ENCODE measurements at regions not wholly inside any gene's neighbourhood (a gene's known extent, or its start where the extent isn't known, plus 50 kb on each side); places are given as distances from the start of the nearest gene placed in this dataset.

GRCh38 chr3:35849496-35849895 is 210.2 kb downstream of the ARPP21 start:
- Mint-ChIP-seq H3K4me1 (no peaks in the 10 kb centered on the region), H3K27ac (no peak overlapping the region), H3K4me3 (no peak overlapping the region), H3K27me3 (peaks cover 0 to 1% of the 10 kb centered on the region in 2 donors), H3K9me3 (peaks cover 0 to 8% (median 0%) of the 10 kb centered on the region in 5 donors), H3K36me3 (no peaks in the 10 kb centered on the region)
- CTCF ChIA-PET = no interaction called here
- POLR2A ChIA-PET = no interaction called here
- H3K27me3 ChIP-seq (ENCODE audit: insufficient read depth, low read length, poor library complexity, severe bottlenecking) = no peaks in the 10 kb centered on the region
- DNase-seq = no peak
- H3K4me1 ChIP-seq (ENCODE audit: insufficient read depth, low read length) = no peaks in the 10 kb centered on the region
- H3K4me3 ChIP-seq (ENCODE audit: low read length) = no peak overlapping the region
- no peak overlapping the region for H3K27ac ChIP-seq (ENCODE audit: low read depth, low read length)
- no peaks in the 10 kb centered on the region for H3K36me3 ChIP-seq (ENCODE audit: insufficient read depth, low read length)
- H3K9me3 ChIP-seq (ENCODE audit: low read length) = no peaks in the 10 kb centered on the region

GRCh38 chr3:35849963-35850362 is 210.6 kb downstream of the ARPP21 start:
- Mint-ChIP-seq H3K36me3 (no peaks in the 10 kb centered on the region), H3K27ac (no peak overlapping the region), H3K9me3 (peaks cover 0 to 8% (median 0%) of the 10 kb centered on the region in 5 donors), H3K4me1 (no peaks in the 10 kb centered on the region), H3K4me3 (no peak overlapping the region), H3K27me3 (peaks cover 0 to 1% of the 10 kb centered on the region in 2 donors)
- H3K4me1 ChIP-seq (ENCODE audit: insufficient read depth, low read length) = no peaks in the 10 kb centered on the region
- ChIA-PET CTCF (no interaction called here), POLR2A (no interaction called here)
- no peaks in the 10 kb centered on the region for H3K36me3 ChIP-seq (ENCODE audit: insufficient read depth, low read length)
- H3K4me3 ChIP-seq (ENCODE audit: low read length) = no peak overlapping the region
- no peak overlapping the region for H3K27ac ChIP-seq (ENCODE audit: low read depth, low read length)
- no peak for DNase-seq
- H3K9me3 ChIP-seq (ENCODE audit: low read length) = no peaks in the 10 kb centered on the region
- H3K27me3 ChIP-seq (ENCODE audit: insufficient read depth, low read length, poor library complexity, severe bottlenecking) = no peaks in the 10 kb centered on the region

GRCh38 chr3:35857004-35857403 is 217.7 kb downstream of the ARPP21 start:
- ChIA-PET CTCF (no interaction called here), POLR2A (no interaction called here)
- no peaks in the 10 kb centered on the region for H3K4me1 Mint-ChIP-seq
- no peak for DNase-seq
- H3K9me3 ChIP-seq (ENCODE audit: low read length) = no peaks in the 10 kb centered on the region
- H3K9me3 Mint-ChIP-seq = peaks cover 0 to 10% (median 0%) of the 10 kb centered on the region in 5 donors
- no peaks in the 10 kb centered on the region for H3K36me3 Mint-ChIP-seq
- H3K4me3 Mint-ChIP-seq = no peak overlapping the region
- H3K4me3 ChIP-seq (ENCODE audit: low read length) = no peak overlapping the region
- H3K27ac Mint-ChIP-seq = no peak overlapping the region
- no peak overlapping the region for H3K27ac ChIP-seq (ENCODE audit: low read depth, low read length)
- peaks cover 0 to 1% of the 10 kb centered on the region in 2 donors for H3K27me3 Mint-ChIP-seq
- H3K36me3 ChIP-seq (ENCODE audit: insufficient read depth, low read length) = no peaks in the 10 kb centered on the region
- no peaks in the 10 kb centered on the region for H3K4me1 ChIP-seq (ENCODE audit: insufficient read depth, low read length)
- H3K27me3 ChIP-seq (ENCODE audit: insufficient read depth, low read length, poor library complexity, severe bottlenecking) = no peaks in the 10 kb centered on the region

- POLR2A ChIA-PET = no interaction called here
- no peak for DNase-seq
- Mint-ChIP-seq H3K4me3 (no peak overlapping the region), H3K9me3 (peaks cover 0 to 7% (median under 1%) of the 10 kb centered on the region in 5 donors), H3K36me3 (no peaks in the 10 kb centered on the region), H3K4me1 (no peaks in the 10 kb centered on the region), H3K27me3 (no peaks in the 10 kb centered on the region), H3K27ac (no peak overlapping the region)
- no peaks in the 10 kb centered on the region for H3K36me3 ChIP-seq (ENCODE audit: insufficient read depth, low read length)
- CTCF ChIA-PET = no interaction called here
- H3K27ac ChIP-seq (ENCODE audit: low read depth, low read length) = no peak overlapping the region
- H3K9me3 ChIP-seq (ENCODE audit: low read length) = no peaks in the 10 kb centered on the region
- H3K4me1 ChIP-seq (ENCODE audit: insufficient read depth, low read length) = no peaks in the 10 kb centered on the region
- H3K27me3 ChIP-seq (ENCODE audit: insufficient read depth, low read length, poor library complexity, severe bottlenecking) = no peaks in the 10 kb centered on the region
- no peak overlapping the region for H3K4me3 ChIP-seq (ENCODE audit: low read length)
These were observed 222.7 kb downstream of the ARPP21 start for GRCh38 chr3:35862057-35862456.

- Mint-ChIP-seq H3K4me1 (no peaks in the 10 kb centered on the region), H3K27ac (no peak overlapping the region), H3K36me3 (no peaks in the 10 kb centered on the region), H3K27me3 (no peaks in the 10 kb centered on the region), H3K4me3 (no peak overlapping the region), H3K9me3 (peaks cover 0 to 5% (median 0%) of the 10 kb centered on the region in 5 donors)
- ChIA-PET POLR2A (no interaction called here), CTCF (no interaction called here)
- no peaks in the 10 kb centered on the region for H3K36me3 ChIP-seq (ENCODE audit: insufficient read depth, low read length)
- no peak overlapping the region for H3K4me3 ChIP-seq (ENCODE audit: low read length)
- no peak for DNase-seq
- H3K4me1 ChIP-seq (ENCODE audit: insufficient read depth, low read length) = no peaks in the 10 kb centered on the region
- H3K27me3 ChIP-seq (ENCODE audit: insufficient read depth, low read length, poor library complexity, severe bottlenecking) = no peaks in the 10 kb centered on the region
- no peaks in the 10 kb centered on the region for H3K9me3 ChIP-seq (ENCODE audit: low read length)
- no peak overlapping the region for H3K27ac ChIP-seq (ENCODE audit: low read depth, low read length)
These were observed 225.5 kb downstream of the ARPP21 start for GRCh38 chr3:35864871-35865270.

GRCh38 chr3:35867791-35868190 is 228.5 kb downstream of the ARPP21 start:
- Mint-ChIP-seq H3K4me3 (no peak overlapping the region), H3K27ac (no peak overlapping the region), H3K27me3 (no peaks in the 10 kb centered on the region), H3K4me1 (no peaks in the 10 kb centered on the region), H3K9me3 (peaks cover 0 to 4% (median 0%) of the 10 kb centered on the region in 5 donors), H3K36me3 (no peaks in the 10 kb centered on the region)
- ChIA-PET CTCF (no interaction called here), POLR2A (no interaction called here)
- no peak overlapping the region for H3K27ac ChIP-seq (ENCODE audit: low read depth, low read length)
- no peaks in the 10 kb centered on the region for H3K36me3 ChIP-seq (ENCODE audit: insufficient read depth, low read length)
- no peaks in the 10 kb centered on the region for H3K4me1 ChIP-seq (ENCODE audit: insufficient read depth, low read length)
- no peak for DNase-seq
- no peaks in the 10 kb centered on the region for H3K27me3 ChIP-seq (ENCODE audit: insufficient read depth, low read length, poor library complexity, severe bottlenecking)
- no peak overlapping the region for H3K4me3 ChIP-seq (ENCODE audit: low read length)
- no peaks in the 10 kb centered on the region for H3K9me3 ChIP-seq (ENCODE audit: low read length)

GRCh38 chr3:35871009-35871408 is 231.7 kb downstream of the ARPP21 start:
- H3K4me1 ChIP-seq (ENCODE audit: insufficient read depth, low read length) = no peaks in the 10 kb centered on the region
- Mint-ChIP-seq H3K4me1 (no peaks in the 10 kb centered on the region), H3K9me3 (peaks cover 0 to 4% (median 0%) of the 10 kb centered on the region in 5 donors), H3K27ac (no peak overlapping the region), H3K36me3 (no peaks in the 10 kb centered on the region), H3K27me3 (no peaks in the 10 kb centered on the region), H3K4me3 (no peak overlapping the region)
- H3K9me3 ChIP-seq (ENCODE audit: low read length) = no peaks in the 10 kb centered on the region
- DNase-seq = no peak
- POLR2A ChIA-PET = no interaction called here
- no peaks in the 10 kb centered on the region for H3K27me3 ChIP-seq (ENCODE audit: insufficient read depth, low read length, poor library complexity, severe bottlenecking)
- no peaks in the 10 kb centered on the region for H3K36me3 ChIP-seq (ENCODE audit: insufficient read depth, low read length)
- H3K4me3 ChIP-seq (ENCODE audit: low read length) = no peak overlapping the region
- CTCF ChIA-PET = no interaction called here
- no peak overlapping the region for H3K27ac ChIP-seq (ENCODE audit: low read depth, low read length)

- H3K27ac ChIP-seq (ENCODE audit: low read depth, low read length) = no peak overlapping the region
- H3K4me1 ChIP-seq (ENCODE audit: insufficient read depth, low read length) = no peaks in the 10 kb centered on the region
- Mint-ChIP-seq H3K9me3 (peaks cover 0 to 17% (median 3%) of the 10 kb centered on the region in 5 donors), H3K4me1 (no peaks in the 10 kb centered on the region), H3K27me3 (peaks cover 0 to 4% of the 10 kb centered on the region in 2 donors), H3K36me3 (no peaks in the 10 kb centered on the region), H3K27ac (no peak overlapping the region), H3K4me3 (no peak overlapping the region)
- no peak overlapping the region for H3K4me3 ChIP-seq (ENCODE audit: low read length)
- no peak for DNase-seq
- CTCF ChIA-PET = no interaction called here
- no peaks in the 10 kb centered on the region for H3K9me3 ChIP-seq (ENCODE audit: low read length)
- no peaks in the 10 kb centered on the region for H3K36me3 ChIP-seq (ENCODE audit: insufficient read depth, low read length)
- POLR2A ChIA-PET = no interaction called here
- no peaks in the 10 kb centered on the region for H3K27me3 ChIP-seq (ENCODE audit: insufficient read depth, low read length, poor library complexity, severe bottlenecking)
These were observed 244.6 kb downstream of the ARPP21 start for GRCh38 chr3:35883929-35884328.

GRCh38 chr3:35894735-35895134 is 255.4 kb downstream of the ARPP21 start:
- DNase-seq = no peak
- no peak overlapping the region for H3K4me3 ChIP-seq (ENCODE audit: low read length)
- H3K27me3 ChIP-seq (ENCODE audit: insufficient read depth, low read length, poor library complexity, severe bottlenecking) = no peaks in the 10 kb centered on the region
- H3K4me3 Mint-ChIP-seq = no peak overlapping the region
- POLR2A ChIA-PET = no interaction called here
- H3K4me1 Mint-ChIP-seq = no peaks in the 10 kb centered on the region
- H3K36me3 Mint-ChIP-seq = no peaks in the 10 kb centered on the region
- peaks cover 0 to 5% (median 1%) of the 10 kb centered on the region in 5 donors for H3K9me3 Mint-ChIP-seq
- H3K9me3 ChIP-seq (ENCODE audit: low read length) = no peaks in the 10 kb centered on the region
- no peaks in the 10 kb centered on the region for H3K36me3 ChIP-seq (ENCODE audit: insufficient read depth, low read length)
- no peaks in the 10 kb centered on the region for H3K27me3 Mint-ChIP-seq
- CTCF ChIA-PET = no interaction called here
- no peak overlapping the region for H3K27ac Mint-ChIP-seq
- H3K27ac ChIP-seq (ENCODE audit: low read depth, low read length) = no peak overlapping the region
- H3K4me1 ChIP-seq (ENCODE audit: insufficient read depth, low read length) = no peaks in the 10 kb centered on the region
